HG03571 (cell line): ENCODE measurements at regions not wholly inside any gene's neighbourhood (a gene's known extent, or its start where the extent isn't known, plus 50 kb on each side); places are given as distances from the start of the nearest gene placed in this dataset.
"Not testable (repeated sequence)": the region's sequence is repeated elsewhere in the genome, so short reads cannot be mapped to it uniquely, and the experiment has no call there.

Source experiments
- ATAC-seq: cut with Tn5 transposase; IDR thresholded peaks from one replicate; pipeline ENCODE4 v1.9.1; 2021; ENCODE audit not compliant: unreplicated experiment

DNA sequence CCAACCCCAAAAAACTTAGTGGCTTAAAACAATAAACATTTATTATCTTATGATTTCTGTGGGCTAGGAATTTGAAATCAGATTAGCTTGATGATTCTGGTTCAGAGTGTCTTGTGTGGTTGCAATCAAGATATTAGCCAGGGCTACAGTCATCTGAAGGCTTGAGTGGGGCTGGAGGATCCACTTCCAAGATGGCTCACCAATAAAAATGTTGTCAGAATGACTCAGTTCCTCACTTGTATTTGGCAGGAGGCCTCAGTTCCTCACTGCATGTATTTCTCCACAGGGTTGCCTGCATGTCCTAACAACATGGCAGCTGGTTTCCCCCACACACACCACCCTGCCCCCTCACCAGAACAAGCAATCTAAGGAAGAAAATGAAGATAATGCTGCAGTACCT lies 98.2 kb upstream of the NIPBL start:
- no peak for ATAC-seq

DNA sequence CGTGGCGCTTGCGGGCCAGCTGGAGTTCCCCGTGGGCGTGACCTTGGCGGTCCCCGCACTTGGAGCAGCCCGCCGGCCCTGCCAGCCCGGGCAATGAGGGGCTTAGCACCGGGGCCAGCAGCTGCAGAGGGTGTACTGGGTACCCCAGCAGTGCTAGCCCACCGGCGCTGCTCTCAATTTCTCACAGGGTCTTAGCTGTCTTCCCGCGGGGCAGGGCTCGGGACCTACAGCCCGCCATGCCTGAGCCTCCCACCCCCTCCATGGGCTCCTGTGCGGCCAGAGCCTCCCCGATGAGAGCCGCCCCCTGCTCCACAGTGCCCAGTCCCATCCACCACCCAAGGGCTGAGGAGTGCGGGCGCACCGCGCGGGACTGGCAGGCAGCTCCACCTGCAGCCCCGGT lies 94.0 kb upstream of the NIPBL start:
- ATAC-seq, result not testable (repeated sequence)

DNA sequence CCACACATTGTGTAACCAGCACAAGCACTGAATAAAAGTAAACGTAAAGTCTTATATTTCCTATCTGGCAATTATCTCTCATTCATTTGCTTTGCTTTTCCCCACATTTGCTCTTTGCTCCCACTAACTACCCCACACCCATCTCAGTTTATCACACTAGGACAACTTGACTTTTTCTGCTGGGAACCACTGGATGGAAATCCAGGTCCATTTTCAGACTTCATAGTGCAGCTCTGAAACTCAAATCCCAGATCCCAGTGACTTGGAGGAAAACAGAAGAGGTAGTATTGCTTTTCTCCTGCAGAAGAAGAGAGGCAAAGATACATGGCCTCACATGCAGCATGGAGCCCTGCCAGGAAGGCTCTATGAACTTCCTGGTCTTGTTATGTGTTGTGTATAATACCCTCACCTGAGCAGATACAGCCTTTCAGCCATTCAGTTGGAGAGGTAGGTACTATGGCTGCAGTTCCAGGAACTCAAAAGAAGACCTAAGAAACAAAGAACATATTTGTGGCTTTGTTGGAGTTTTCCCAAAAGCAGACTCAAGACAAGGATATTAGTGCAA lies 90.0 kb upstream of the NIPBL start:
- no peak for ATAC-seq

DNA sequence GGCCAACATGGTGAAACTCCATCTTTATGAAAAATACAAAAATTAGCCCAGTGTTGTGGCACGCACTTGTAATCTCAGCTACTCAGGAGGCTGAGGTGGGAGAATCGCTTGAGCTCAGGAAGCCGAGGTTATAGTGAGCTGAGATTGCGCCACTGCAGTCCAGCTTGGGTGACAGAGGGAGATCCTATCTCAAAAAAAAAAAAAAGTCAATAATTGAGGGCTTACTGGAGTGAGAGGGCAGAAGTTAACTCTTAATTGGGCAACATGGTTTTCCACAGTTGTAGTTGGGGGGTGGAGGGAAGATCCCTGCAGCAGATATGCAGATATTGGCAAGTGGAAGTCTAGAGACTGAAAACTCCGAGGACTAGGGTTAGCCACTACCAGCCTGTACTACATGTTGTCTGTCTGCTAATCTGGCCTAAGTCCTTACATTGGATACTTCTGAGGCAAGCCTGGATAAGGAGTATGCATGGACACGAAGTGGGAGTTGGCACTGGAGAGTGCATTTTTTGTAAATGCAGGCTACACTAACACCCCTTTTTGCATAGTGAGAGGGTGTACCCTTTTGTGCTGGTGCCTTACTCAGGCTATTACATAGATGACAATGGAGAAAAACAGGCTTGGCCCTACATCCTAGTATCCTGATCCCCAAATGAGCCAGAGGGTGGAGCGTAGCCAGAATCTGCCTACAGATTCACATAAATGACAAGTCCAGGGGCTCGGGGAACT lies 89.0 kb upstream of the NIPBL start:
- ATAC-seq, result no peak

DNA sequence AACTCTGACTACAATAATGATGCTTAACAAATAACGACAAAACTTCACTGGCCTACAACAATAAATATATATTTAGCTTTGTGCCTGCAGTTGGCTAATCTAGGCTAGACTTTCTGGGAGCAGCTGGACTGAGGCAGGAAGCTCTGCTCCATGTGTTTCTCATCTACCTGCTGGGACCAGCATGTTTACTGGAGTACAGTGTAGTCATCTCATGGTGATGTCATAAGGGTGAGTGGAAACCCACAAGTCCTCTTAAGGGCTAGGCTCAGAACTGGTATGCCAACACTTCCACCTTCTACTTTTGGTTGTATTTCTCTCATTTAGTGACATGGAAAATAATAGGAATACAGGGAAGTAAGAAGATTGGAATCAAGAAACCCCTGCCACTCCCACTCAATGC lies 85.7 kb upstream of the NIPBL start:
- ATAC-seq, result no peak

DNA sequence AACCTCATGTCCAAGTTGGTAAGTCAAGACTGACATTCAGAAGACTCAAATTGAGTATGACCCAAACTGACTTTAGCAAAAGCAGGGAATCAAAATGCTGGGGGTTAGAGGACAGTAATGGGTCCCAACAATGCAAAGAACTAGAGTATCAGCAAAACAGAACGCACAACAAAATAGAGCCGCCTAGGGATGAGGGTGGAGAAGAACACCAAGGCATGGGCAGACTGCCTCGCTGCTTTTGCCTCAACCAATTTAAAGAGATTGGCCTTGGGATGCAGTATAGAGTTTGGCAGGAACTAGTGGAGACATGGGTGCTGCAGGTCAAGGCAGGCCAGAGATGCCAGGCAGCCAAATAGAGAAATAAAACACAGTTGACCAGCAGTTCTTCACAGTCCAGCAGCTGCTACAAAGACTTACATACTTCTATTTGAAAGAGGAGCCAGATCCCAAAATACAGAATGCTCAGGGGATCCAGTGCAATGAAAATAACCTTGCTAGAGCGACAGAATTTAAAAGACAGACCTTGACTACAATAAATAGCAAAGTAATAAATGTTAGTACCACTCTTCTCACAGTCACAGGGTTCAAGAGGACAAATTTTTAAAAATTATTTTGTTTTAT lies 83.9 kb upstream of the NIPBL start:
- no peak for ATAC-seq

DNA sequence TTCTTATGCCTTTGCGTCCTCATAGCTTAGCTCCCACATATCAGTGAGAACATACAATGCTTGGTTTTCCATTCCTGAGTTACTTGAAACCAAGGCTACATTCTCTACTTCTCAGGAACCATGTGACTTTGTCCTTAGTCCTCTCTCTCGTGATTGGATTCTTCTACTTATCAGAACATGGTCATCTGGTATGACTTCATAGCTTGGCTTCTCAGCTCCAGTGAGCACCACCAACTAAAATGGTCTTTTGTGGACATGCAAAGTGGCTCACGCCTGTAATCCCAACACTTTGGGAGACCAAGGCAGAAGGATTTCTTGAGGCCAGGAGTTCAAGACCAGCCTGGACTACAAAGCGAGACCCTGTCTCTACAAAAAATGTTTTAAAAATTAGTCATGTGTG lies 81.2 kb upstream of the NIPBL start:
- no peak for ATAC-seq

DNA sequence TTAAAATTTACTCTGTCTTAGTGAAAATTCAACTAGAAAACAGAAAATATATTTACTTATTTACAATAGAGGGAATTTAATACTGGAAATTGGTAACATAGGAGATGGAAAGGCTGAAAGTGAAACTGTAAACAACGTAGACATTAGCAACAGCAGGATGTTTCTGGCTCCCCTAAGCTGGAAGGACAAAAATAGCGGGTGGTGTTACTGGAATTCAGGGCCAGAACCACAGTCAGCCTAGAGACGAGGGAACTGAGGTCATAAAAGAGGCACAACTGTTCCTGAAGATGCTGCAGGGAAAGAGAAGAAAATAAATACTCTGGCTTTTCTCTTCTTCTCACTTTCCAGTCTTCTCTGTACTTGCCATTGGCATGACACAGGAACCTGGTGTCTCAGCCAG lies 80.4 kb upstream of the NIPBL start:
- no peak for ATAC-seq

DNA sequence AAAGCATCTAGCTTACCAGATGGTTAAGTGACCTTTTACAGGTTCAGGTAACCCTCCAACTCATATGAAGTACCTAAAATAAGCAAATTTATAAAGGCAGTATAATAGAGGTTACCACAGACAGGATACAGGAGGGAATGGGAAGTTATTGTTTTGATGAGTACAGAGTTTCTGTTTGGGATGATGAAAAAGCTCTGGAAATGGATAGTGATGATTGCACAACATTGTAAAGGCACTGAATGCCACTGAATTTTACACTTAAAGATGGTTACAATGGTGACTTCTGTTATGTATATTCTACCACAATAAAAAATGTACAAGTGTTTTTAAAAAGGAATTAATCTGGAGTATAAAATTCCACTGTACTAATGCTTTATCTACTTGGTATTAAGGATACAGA lies 75.0 kb upstream of the NIPBL start:
- no peak for ATAC-seq

DNA sequence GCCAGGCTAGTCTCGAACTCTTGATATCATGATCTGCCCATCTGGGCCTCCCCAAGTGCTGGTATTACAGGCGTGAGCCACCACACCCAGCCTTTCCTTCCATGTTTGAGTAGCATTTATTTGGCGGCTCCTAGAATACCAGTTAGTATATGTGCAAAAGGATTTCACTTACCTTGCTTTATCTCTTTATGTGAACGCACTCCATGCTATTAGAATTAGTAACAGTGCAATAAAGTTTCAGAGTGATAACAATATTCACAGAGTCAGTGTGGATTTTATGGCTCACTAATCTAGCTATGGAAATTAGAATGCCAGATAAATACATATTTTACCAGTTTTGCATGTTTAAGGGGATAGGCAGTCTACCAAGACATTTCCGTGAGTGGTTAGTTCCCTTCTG lies 74.4 kb upstream of the NIPBL start:
- no peak for ATAC-seq

DNA sequence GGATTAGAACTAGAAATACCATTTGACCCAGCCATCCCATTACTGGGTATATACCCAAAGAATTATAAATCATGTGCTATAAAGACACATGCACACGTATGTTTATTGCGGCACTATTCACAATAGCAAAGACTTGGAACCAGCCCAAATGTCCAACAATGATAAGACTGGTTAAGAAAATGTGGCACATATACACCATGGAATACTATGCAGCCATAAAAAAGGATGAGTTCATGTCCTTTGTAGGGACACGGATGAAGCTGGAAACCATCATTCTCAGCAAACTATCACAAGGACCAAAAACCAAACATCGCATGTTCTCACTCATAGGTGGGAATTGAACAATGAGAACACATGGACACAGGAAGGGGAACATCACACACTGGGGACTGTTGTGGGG lies 63.3 kb upstream of the NIPBL start:
- ATAC-seq, result not testable (repeated sequence)

DNA sequence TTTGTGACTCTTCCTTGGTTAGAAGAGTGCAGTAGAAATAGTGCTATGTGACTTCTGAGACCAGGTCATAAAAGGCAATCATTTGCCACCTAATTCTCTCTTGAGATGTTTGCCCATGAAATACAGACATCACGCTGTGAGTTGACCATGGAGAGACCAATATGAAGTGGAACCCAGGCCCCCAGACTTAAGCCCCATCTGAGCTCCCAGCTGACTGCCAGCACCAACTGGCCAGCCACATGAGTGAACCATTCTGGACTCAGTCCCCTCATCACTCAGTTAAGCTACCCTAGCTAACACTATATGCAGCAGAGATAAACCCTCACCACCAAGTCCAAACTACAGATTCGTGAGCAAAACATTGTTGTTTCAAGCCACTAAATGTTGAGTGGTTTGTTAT lies 60.7 kb upstream of the NIPBL start:
- ATAC-seq, result no peak

DNA sequence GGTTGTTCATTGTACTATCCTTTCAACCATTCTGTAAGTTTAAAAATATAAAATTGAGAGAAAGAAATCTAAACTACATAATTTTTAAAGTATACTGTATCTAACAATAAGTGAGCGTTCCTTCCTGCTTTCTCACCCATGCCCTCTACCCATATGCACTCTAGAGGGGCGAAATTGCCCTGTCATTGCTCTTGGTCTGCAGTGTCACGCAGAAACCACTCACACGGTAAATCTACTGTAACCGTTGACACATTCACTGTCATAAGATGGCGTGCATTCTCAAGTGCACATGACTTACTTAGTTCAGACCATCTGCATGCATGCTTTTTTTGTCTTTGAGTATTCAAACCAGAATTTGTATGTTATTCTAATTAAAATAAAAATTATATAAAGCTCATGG lies 55.7 kb upstream of the NIPBL start:
- no peak for ATAC-seq

DNA sequence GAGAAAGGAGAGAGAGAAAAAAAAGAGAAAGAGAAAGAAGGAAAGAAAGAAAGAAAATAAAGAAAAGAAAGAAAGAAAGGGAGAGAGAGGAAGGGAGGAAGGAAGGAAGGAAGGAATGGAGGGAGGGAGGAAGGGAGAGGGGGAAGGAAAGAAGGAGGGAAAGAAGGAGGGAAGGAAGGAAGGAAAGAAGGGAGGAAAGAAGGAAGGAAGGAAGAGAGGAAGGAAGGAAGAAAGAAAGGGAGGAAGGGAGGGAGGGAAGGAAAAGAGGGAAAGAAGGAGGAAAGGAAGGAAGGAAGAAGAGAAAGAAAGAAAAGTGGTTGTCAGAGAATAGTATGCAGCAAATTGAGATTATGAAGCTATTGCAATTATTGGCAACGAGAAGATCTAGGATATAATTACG lies 49.9 kb upstream of the NIPBL start:
- ATAC-seq, result no peak
